ENCODE measurements at regions not wholly inside any gene's neighbourhood (a gene's known extent, or its start where the extent isn't known, plus 50 kb on each side); places are given as distances from the start of the nearest gene placed in this dataset.

DNA sequence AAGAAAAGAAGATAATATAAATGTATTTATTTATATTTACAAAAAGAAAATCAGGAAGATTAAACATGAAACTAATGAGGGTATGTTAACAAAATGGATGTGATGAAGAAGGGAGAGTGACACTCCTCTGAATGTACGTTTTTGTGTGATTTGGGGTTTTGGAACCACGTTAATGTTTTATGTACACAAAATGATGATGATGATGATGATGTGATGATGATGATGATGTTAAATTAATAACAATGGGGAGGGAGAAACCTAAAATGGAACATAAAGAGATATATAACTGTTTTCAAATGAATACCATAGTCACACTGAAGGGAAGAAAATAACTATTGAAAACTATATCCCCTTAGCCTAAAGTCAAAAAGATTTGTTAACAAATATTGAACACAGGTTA is 143.1 kb downstream of the RCN1 start:
- Histone ChIP-seq H3K9me3 (replicated peaks; ENCODE audit: control insufficient read depth, insufficient read depth, low read depth, low read length) (no peaks in the 10 kb centered on the region), H3K79me2 (ENCODE audit: control insufficient read depth, insufficient read depth, low read length) (no peaks in the 10 kb centered on the region), H2AFZ (ENCODE audit: low read depth, low read length) (no peak overlapping the region), H3K27me3 (ENCODE audit: control insufficient read depth in 2 of 2, insufficient read depth in 2 of 2, low read length in 2 of 2) (peaks cover 2 to 7% of the 10 kb centered on the region in 2 experiments; a peak in 3 of 5 replicates), H3K9ac (ENCODE audit: insufficient read depth in 1 of 2, low read depth in 2 of 2, low read length in 2 of 2) (no peak overlapping the region), H3K4me1 (replicated peaks in 1 of 2; ENCODE audit: control insufficient read depth in 2 of 2, insufficient read depth in 2 of 2, low read length in 2 of 2) (no peaks in the 10 kb centered on the region), H3K9me1 (ENCODE audit: control insufficient read depth, insufficient read depth, low read length) (no peaks in the 10 kb centered on the region), H3K36me3 (ENCODE audit: control insufficient read depth, insufficient read depth, low read length) (no peaks in the 10 kb centered on the region), H3K27ac (ENCODE audit: extremely low read depth, low read depth, low read length) (no peak overlapping the region), H3K4me2 (ENCODE audit: insufficient read depth, low read length) (no peak overlapping the region), H3K4me3 (no peak overlapping the region), H4K20me1 (replicated peaks; ENCODE audit: control insufficient read depth, insufficient read depth, low read length) (no peaks in the 10 kb centered on the region)
- BruUV-seq (replicated peaks): no TSS peak
- no peak for ATAC-seq
- TF ChIP-seq RBM17 (IDR thresholded peaks at IDR 0.05; ENCODE audit: borderline replicate concordance, low read depth, low read length): no peak
- intact Hi-C loops (cut with micrococcal nuclease): no loop called here
- CTCF ChIA-PET (ENCODE audit: low intra/inter-chr PET ratio): no interaction called here
- in situ Hi-C loops (cut with MboI): no loop called here
- WGBS (ENCODE audit: insufficient coverage, low coverage, missing lambda C conversion rate): 0% methylated on average over 2 of the region's 2 CpGs
- DNase-seq (ENCODE audit: extremely low read depth in 1 of 4, low spot score in 3 of 4): no peak
- no peak for FAIRE-seq
- POLR2A ChIA-PET: no interaction called here

DNA sequence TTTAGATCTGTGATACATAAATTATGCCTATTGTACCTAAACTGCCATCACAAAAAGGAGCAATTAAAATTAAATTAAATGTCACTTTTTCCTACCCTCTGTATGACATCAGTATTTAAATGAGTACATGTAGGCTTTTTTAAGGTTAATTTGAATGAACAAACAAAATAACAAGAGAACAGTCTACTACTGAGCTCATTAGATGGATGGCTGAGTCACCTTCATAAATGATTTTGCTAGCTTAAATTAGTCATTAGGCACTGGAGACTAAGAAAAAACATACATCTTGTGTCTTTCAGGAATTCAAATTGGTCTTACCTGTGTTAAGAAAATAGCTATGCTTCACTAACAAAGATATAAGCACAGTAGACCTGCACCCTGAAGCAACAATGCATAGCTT is 153.6 kb downstream of the RCN1 start:
- ATAC-seq: no peak

More for the DNA sequence above, 153.6 kb downstream of the RCN1 start:
- Histone ChIP-seq H3K9me1 (ENCODE audit: control insufficient read depth, insufficient read depth, low read length) (no peaks in the 10 kb centered on the region), H3K9me3 (replicated peaks; ENCODE audit: control insufficient read depth, insufficient read depth, low read depth, low read length) (no peaks in the 10 kb centered on the region), H3K79me2 (ENCODE audit: control insufficient read depth, insufficient read depth, low read length) (no peaks in the 10 kb centered on the region), H3K27me3 (ENCODE audit: control insufficient read depth in 2 of 2, insufficient read depth in 2 of 2, low read length in 2 of 2) (peaks cover 0 to 6% of the 10 kb centered on the region in 2 experiments; a peak in 2 of 5 replicates), H3K4me3 (no peak overlapping the region), H2AFZ (ENCODE audit: low read depth, low read length) (no peak overlapping the region), H3K36me3 (ENCODE audit: control insufficient read depth, insufficient read depth, low read length) (no peaks in the 10 kb centered on the region), H3K4me2 (ENCODE audit: insufficient read depth, low read length) (no peak overlapping the region), H3K27ac (ENCODE audit: extremely low read depth, low read depth, low read length) (no peak overlapping the region), H4K20me1 (replicated peaks; ENCODE audit: control insufficient read depth, insufficient read depth, low read length) (no peaks in the 10 kb centered on the region), H3K4me1 (replicated peaks in 1 of 2; ENCODE audit: control insufficient read depth in 2 of 2, insufficient read depth in 2 of 2, low read length in 2 of 2) (no peaks in the 10 kb centered on the region), H3K9ac (ENCODE audit: insufficient read depth in 1 of 2, low read depth in 2 of 2, low read length in 2 of 2) (no peak overlapping the region)
- BruUV-seq (replicated peaks): no TSS peak
- FAIRE-seq (no peak), DNase-seq (ENCODE audit: extremely low read depth in 1 of 4, low spot score in 3 of 4) (no peak)
- ChIA-PET CTCF (ENCODE audit: low intra/inter-chr PET ratio) (no interaction called here), POLR2A (no interaction called here)
- TF ChIP-seq TAF9B (IDR thresholded peaks at IDR 0.05; ENCODE audit: partially characterized antibody) (no peak), CCNT2 (IDR thresholded peaks at IDR 0.05; ENCODE audit: borderline replicate concordance, extremely low read depth, insufficient read length, low read depth, low read length) (no peak), SETDB1 (IDR thresholded peaks at IDR 0.05; ENCODE audit: low read length) (no peak), ETV1 (tag; conservative IDR thresholded peaks at IDR 0.05; ENCODE audit: low read depth) (no peak), HMG20B (CRISPR knock-in tag; IDR thresholded peaks at IDR 0.05) (no peak), CCAR2 (IDR thresholded peaks at IDR 0.05; ENCODE audit: low read depth, low read length) (no peak), PML (IDR thresholded peaks at IDR 0.05; ENCODE audit: low read length) (no peak)
- TF ChIP-seq, protein P1, sequence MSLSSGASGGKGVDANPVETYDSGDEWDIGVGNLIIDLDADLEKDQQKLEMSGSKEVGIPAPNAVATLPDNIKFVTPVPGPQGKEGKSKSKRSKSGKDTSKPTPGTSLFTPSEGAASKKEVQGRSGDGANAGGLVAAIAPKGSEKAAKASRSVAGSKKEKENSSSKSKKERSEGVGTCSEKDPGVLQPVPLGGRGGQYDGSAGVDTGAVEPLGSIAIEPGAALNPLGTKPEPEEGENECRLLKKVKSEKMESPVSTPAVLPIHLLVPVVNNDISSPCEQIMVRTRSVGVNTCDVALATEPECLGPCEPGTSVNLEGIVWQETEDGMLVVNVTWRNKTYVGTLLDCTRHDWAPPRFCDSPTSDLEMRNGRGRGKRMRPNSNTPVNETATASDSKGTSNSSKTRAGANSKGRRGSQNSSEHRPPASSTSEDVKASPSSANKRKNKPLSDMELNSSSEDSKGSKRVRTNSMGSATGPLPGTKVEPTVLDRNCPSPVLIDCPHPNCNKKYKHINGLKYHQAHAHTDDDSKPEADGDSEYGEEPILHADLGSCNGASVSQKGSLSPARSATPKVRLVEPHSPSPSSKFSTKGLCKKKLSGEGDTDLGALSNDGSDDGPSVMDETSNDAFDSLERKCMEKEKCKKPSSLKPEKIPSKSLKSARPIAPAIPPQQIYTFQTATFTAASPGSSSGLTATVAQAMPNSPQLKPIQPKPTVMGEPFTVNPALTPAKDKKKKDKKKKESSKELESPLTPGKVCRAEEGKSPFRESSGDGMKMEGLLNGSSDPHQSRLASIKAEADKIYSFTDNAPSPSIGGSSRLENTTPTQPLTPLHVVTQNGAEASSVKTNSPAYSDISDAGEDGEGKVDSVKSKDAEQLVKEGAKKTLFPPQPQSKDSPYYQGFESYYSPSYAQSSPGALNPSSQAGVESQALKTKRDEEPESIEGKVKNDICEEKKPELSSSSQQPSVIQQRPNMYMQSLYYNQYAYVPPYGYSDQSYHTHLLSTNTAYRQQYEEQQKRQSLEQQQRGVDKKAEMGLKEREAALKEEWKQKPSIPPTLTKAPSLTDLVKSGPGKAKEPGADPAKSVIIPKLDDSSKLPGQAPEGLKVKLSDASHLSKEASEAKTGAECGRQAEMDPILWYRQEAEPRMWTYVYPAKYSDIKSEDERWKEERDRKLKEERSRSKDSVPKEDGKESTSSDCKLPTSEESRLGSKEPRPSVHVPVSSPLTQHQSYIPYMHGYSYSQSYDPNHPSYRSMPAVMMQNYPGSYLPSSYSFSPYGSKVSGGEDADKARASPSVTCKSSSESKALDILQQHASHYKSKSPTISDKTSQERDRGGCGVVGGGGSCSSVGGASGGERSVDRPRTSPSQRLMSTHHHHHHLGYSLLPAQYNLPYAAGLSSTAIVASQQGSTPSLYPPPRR (CRISPR knock-in tag; IDR thresholded peaks at IDR 0.05; ENCODE audit: borderline replicate concordance): no peak
- TF ChIP-seq, protein P2, sequence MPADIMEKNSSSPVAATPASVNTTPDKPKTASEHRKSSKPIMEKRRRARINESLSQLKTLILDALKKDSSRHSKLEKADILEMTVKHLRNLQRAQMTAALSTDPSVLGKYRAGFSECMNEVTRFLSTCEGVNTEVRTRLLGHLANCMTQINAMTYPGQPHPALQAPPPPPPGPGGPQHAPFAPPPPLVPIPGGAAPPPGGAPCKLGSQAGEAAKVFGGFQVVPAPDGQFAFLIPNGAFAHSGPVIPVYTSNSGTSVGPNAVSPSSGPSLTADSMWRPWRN (IDR thresholded peaks at IDR 0.05; ENCODE audit: low read depth): no peak
- intact Hi-C loops (cut with micrococcal nuclease): no loop called here
- in situ Hi-C loops (cut with MboI): no loop called here

Measured in K562 (cell line).